Skeletal muscle satellite cell (primary cell): ENCODE measurements at regions not wholly inside any gene's neighbourhood (a gene's known extent, or its start where the extent isn't known, plus 50 kb on each side); places are given as distances from the start of the nearest gene placed in this dataset.
"Not testable (repeated sequence)": the region's sequence is repeated elsewhere in the genome, so short reads cannot be mapped to it uniquely, and the experiment has no call there.

Experiments used
- H3K27me3 ChIP-seq: 2 replicates; pipeline ENCODE4 v1.7.0; 2013; ENCODE audit warnings: low read length; ENCODE audit not compliant: control insufficient read depth, insufficient read depth
- H3K36me3 ChIP-seq: 2 replicates; pipeline ENCODE4 v1.7.0; 2013; ENCODE audit warnings: mild to moderate bottlenecking, control low read depth, low read length; ENCODE audit not compliant: insufficient read depth
- H3K4me1 ChIP-seq: 2 replicates; pipeline ENCODE4 v1.7.0; 2013; ENCODE audit warnings: low read length; ENCODE audit not compliant: control insufficient read depth, insufficient read depth
- H3K4me2 ChIP-seq: 2 replicates; pipeline ENCODE4 v1.7.0; 2013; ENCODE audit warnings: mild to moderate bottlenecking, low read length
- H3K4me3 ChIP-seq: 2 replicates; pipeline ENCODE4 v1.7.0; 2013; ENCODE audit warnings: low read length
- H3K9ac ChIP-seq: 2 replicates; pipeline ENCODE4 v1.7.0; 2013; ENCODE audit warnings: mild to moderate bottlenecking, low read depth, low read length, moderate library complexity
- H3K9me3 ChIP-seq: replicated peaks from 2 replicates; pipeline ENCODE4 v1.7.0; 2013; ENCODE audit warnings: mild to moderate bottlenecking, control low read depth, low read length

DNA sequence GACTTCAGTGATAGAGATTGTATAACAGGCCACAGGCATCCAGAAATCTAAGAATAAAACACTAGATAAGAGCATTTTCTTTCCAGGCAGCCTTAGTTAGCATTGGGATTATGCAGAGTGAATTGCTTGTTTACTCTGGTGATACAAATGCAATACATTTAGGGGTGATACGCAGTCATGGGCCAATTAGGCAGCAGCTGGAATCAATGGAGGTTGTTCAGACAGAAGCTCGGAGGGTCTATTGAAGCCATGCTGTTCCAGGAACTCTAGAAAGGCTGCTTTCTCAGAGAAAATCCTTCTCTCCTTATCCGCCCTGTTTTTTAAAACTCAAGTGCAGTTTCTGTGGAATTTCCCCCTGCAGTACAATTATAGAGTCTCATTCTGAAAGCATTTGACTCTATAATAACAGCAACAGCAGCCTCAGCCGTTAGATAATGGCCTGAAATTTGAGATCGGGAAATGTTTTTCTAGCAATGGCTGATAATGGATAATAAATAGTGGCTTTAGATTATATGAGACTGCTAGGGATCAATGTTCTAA lies 364.3 kb upstream of the HS3ST5 start:
- no peaks in the 10 kb centered on the region for H3K27me3 ChIP-seq
- no peaks in the 10 kb centered on the region for H3K9me3 ChIP-seq
- H3K4me1 ChIP-seq = no peaks in the 10 kb centered on the region
- no peaks in the 10 kb centered on the region for H3K36me3 ChIP-seq
- no peak overlapping the region for H3K4me3 ChIP-seq
- H3K9ac ChIP-seq = no peak overlapping the region
- H3K4me2 ChIP-seq = no peak overlapping the region

DNA sequence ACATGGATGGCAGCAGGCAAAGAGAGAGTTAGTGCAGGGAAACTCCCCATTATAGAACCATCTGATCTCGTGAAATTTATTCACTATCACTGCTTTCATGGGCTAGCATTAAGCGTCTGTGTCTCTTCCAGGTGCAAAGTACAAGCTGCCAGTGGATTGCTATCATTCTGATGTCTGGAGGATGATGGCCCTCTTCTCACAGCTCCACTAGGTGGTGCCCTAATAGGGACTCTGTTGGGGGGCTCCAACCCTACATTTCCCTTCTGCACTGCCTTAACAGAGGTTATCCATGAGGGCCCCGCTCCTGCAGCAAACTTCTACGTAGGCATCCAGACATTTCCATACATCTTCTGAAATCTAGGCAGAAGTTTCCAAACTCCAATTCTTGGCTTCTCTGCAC lies 347.8 kb upstream of the HS3ST5 start:
- no peak overlapping the region for H3K4me2 ChIP-seq
- no peaks in the 10 kb centered on the region for H3K4me1 ChIP-seq
- no peaks in the 10 kb centered on the region for H3K27me3 ChIP-seq
- H3K9ac ChIP-seq = no peak overlapping the region
- H3K36me3 ChIP-seq = no peaks in the 10 kb centered on the region
- H3K9me3 ChIP-seq = no peaks in the 10 kb centered on the region
- no peak overlapping the region for H3K4me3 ChIP-seq

DNA sequence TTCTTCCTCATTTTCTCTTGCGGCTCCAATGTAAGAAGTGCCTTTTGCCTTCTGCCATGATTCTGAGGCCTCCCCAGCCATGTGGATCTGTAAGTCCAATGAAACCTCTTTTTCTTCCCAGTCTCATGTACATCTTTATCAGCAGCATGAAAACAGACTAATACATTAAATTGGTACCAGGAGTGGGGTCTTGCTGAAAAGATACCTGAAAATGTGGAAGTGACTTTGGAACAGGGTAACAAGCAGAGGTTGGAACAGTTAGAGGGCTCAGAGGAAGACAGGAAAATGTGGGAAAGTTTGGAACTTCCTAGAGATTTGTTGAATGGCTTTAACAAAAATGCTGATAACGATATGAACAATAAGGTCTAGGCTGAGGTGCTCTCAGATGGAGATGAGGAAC lies 316.7 kb upstream of the HS3ST5 start:
- Histone ChIP-seq H3K9ac (no peak overlapping the region), H3K4me2 (no peak overlapping the region), H3K36me3 (no peaks in the 10 kb centered on the region), H3K4me1 (no peaks in the 10 kb centered on the region), H3K9me3 (no peaks in the 10 kb centered on the region), H3K27me3 (no peaks in the 10 kb centered on the region), H3K4me3 (no peak overlapping the region)

DNA sequence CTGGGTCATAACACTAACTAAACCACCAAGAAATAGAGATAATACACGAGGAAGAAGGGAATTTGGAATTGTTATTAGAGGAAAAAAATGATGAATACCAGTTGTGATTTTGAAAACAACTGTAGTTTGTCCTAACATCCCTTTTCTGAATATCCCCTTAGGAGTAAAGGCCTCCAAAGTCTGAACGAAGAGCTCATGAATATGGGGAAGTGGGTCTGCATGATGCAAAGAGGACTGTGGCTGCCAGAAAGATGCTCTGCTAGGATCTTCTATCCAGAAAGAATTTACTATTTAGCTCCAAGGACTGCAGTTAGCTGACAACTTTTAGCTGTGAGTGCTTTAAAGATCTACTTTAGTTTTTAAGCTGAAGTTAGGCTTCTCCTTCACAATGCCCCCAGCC lies 308.8 kb upstream of the HS3ST5 start:
- Histone ChIP-seq H3K9me3 (no peaks in the 10 kb centered on the region), H3K27me3 (no peaks in the 10 kb centered on the region), H3K4me2 (no peak overlapping the region), H3K9ac (no peak overlapping the region), H3K4me1 (no peaks in the 10 kb centered on the region), H3K36me3 (no peaks in the 10 kb centered on the region), H3K4me3 (no peak overlapping the region)

DNA sequence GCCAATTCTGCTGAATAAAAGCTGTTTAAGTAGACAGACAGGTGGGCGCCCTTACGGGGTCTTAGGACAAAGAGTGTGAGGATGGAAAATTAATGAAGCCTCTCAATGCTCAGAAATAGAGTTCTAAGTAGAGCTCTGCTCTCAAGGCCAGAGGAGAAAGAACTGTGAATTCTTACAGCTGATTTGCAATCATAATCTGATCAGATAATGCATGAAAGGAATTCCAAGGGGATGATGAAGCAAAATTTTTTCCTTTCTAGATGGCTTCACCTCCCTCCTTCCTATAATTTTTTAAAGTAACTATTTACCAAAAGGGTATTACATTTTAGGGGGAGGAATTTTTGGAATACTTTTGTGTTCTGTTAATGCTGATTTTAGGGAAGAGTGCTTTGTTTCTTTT lies 308.1 kb upstream of the HS3ST5 start:
- Histone ChIP-seq H3K9ac (no peak overlapping the region), H3K36me3 (no peaks in the 10 kb centered on the region), H3K4me1 (no peaks in the 10 kb centered on the region), H3K9me3 (no peaks in the 10 kb centered on the region), H3K4me3 (no peak overlapping the region), H3K27me3 (no peaks in the 10 kb centered on the region), H3K4me2 (no peak overlapping the region)

DNA sequence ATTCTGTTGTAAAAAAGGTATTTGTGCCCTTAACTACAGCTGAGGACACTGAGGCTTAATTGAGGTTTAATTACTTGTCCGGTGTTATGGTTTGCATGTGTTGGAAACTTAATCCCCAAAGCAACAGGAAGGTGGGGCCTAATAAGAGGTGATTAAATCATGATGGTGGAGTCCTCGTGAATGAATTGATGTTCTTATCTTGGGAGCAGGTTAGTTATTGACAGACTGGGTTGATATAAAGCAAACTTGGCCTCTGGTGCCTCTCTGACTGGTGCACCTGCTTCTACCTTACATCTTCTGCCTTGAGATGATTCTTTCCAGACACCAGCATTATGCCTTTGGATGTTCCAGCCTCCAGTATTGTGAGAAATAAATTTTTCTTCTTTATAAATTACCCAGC lies 306.5 kb upstream of the HS3ST5 start:
- H3K9me3 ChIP-seq = no peaks in the 10 kb centered on the region
- H3K4me2 ChIP-seq = no peak overlapping the region
- H3K4me3 ChIP-seq = no peak overlapping the region
- H3K27me3 ChIP-seq = no peaks in the 10 kb centered on the region
- H3K4me1 ChIP-seq = no peaks in the 10 kb centered on the region
- no peaks in the 10 kb centered on the region for H3K36me3 ChIP-seq
- no peak overlapping the region for H3K9ac ChIP-seq

DNA sequence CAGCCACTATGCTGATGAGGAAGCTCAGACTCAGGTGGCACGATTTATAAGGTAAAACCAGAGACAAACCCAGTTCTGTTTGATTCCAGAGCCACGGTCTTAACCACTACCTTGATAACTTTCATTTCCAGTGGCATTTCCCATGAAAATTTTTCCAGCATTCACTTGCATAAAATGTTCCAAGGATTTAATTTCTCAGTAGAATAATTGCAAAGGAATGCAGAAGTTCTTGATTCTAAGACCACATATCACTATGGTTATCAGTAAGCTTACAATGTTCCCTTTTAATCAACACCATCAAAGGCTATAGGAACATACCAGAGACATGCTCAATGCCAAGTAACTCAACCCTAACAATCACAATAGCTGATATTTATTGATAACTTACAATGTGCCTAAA lies 306.0 kb upstream of the HS3ST5 start:
- no peaks in the 10 kb centered on the region for H3K27me3 ChIP-seq
- no peak overlapping the region for H3K4me3 ChIP-seq

DNA sequence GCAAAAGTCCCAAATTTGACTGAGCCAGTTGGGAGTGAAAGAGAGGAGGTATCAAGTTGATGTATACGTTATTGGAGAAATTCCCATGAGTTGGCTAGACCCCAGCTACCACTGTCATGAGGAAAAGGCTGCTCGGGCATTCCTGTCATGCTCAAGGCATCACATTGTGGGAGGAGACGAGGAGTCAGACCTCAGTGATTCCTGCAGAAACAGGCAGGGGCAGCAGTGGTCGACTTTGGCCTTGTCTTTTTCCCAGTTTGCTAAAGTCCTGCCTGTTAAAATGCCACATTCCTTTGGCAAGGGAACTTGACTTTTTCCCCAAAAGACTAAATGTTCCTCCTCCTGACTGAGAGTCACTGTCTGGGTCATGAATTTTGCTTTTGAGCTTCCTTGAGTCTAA lies 295.5 kb upstream of the HS3ST5 start:
- no peak overlapping the region for H3K4me2 ChIP-seq
- H3K4me3 ChIP-seq = no peak overlapping the region
- H3K36me3 ChIP-seq = no peaks in the 10 kb centered on the region
- no peaks in the 10 kb centered on the region for H3K9me3 ChIP-seq
- no peaks in the 10 kb centered on the region for H3K27me3 ChIP-seq
- peaks cover 8% of the 10 kb centered on the region for H3K4me1 ChIP-seq
- no peak overlapping the region for H3K9ac ChIP-seq

More for the DNA sequence above, 306.0 kb upstream of the HS3ST5 start:
- no peaks in the 10 kb centered on the region for H3K9me3 ChIP-seq
- no peak overlapping the region for H3K4me2 ChIP-seq
- no peaks in the 10 kb centered on the region for H3K36me3 ChIP-seq
- H3K4me1 ChIP-seq = no peaks in the 10 kb centered on the region
- H3K9ac ChIP-seq = no peak overlapping the region

DNA sequence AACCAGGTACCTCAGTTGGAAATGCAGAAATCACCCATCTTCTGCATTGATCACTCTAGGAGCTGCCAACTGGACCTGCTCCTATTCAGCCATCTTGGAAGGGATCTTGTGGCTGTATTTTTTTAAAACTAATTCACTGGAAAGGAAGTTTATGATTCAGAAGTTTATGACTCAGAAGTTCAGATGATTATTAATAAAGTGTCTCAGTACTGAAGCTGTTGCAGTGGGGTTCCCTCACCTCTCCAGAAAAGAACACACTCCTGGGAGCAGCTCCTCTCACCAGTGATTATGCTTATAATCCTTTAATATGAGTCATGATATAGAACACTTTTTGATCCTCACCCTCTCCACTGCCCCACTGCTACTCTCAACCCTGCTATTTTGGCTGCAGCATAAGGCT lies 291.2 kb upstream of the HS3ST5 start:
- Histone ChIP-seq H3K4me1 (peaks cover 8% of the 10 kb centered on the region), H3K4me2 (no peak overlapping the region), H3K27me3 (no peaks in the 10 kb centered on the region), H3K4me3 (no peak overlapping the region), H3K36me3 (no peaks in the 10 kb centered on the region), H3K9ac (no peak overlapping the region), H3K9me3 (no peaks in the 10 kb centered on the region)

DNA sequence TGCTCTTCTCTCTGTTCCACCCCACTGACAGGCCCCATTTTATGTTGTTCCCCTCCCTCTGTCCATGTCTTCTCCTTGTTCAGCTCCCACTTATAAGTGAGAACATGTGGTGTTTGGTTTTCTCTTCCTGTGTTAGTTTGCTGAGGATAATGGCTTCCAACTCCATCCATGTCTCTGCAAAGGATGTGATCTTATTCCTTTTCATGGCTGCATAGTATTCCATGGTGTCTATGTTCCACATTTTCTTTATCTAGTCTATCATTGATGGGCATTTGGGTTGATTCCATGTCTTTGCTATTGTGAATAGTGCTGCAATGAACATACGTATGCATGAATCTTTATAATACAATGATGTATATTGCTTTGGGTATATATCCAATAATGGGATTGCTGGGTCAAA lies 283.4 kb upstream of the HS3ST5 start:
- not testable (repeated sequence) for H3K9me3 ChIP-seq, H3K27me3 ChIP-seq, H3K36me3 ChIP-seq, H3K4me3 ChIP-seq, H3K4me2 ChIP-seq, H3K9ac ChIP-seq, H3K4me1 ChIP-seq

DNA sequence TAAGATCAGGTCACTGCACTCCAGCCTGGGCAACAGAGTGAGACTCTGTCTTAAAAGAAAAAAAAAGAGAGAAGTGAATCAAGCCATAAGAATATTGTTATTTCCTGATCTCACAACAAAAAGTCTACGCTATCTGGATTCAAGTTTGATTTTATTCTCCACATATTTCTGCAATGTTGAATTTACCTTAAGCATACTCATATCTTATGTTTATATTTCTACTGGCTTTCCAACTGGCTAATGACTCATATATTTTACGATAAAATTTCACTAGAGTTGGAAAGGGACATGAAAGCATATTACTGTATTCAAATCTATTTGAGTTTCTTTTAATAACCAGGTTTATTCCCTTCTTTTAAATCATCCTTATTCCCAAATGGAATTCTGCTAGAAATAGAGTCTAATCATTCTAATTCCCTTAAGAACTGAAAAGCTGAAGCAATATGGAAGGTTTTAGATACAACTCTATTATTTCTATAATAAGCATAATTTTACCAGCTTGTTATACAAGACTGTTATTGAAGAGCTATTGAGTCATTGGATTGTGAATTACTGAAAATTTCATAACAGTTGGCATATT lies 276.9 kb upstream of the HS3ST5 start:
- Histone ChIP-seq H3K27me3 (no peaks in the 10 kb centered on the region), H3K4me1 (peaks cover 5% of the 10 kb centered on the region), H3K9me3 (no peaks in the 10 kb centered on the region), H3K4me3 (no peak overlapping the region), H3K4me2 (peak overlapping the region; percentile 35), H3K9ac (no peak overlapping the region), H3K36me3 (no peaks in the 10 kb centered on the region)

DNA sequence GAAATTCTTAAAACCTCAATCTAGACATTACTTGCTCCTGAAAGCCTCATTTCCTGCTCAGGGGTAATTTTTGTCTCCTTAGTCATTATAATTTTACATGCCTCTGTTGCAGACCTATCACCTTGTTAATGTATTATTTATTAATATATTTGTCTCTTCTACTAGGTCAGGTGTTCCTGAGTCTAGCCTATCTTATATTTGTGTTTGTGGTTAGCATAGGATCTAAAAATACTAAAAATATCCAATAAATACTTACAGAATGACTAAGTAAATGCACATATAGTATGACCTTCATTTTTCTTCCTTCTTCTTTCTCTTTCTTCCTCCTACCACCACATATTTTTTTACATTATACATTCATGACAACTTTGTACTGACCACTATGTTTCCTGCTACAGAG lies 268.9 kb upstream of the HS3ST5 start:
- Histone ChIP-seq H3K9ac (no peak overlapping the region), H3K36me3 (no peaks in the 10 kb centered on the region), H3K4me1 (peaks cover 6% of the 10 kb centered on the region), H3K27me3 (no peaks in the 10 kb centered on the region), H3K4me3 (no peak overlapping the region), H3K9me3 (no peaks in the 10 kb centered on the region), H3K4me2 (no peak overlapping the region)
